Ovary (tissue), 7 donors: ENCODE measurements at regions not wholly inside any gene's neighbourhood (a gene's known extent, or its start where the extent isn't known, plus 50 kb on each side); places are given as distances from the start of the nearest gene placed in this dataset.

Source experiments
- DNase-seq, 5 donors: peaks; one replicate each; pipeline ENCODE4 v3.0.0-alpha.2; 2019 to 2020
- H3K27ac ChIP-seq, 2 donors: fragments of 200-600 bp; one replicate each; pipeline versions ENCODE4 v1.5.1 to v1.8.0; 2019 to 2022
- H3K27me3 ChIP-seq: fragments of 200-600 bp; one replicate; pipeline ENCODE4 v1.8.0; 2022
- H3K36me3 ChIP-seq: fragments of 200-600 bp; sonication (generic); one replicate; pipeline ENCODE4 v1.5.1; 2019
- H3K4me1 ChIP-seq: one replicate; pipeline ENCODE4 v1.8.1; 2013; ENCODE audit warnings: mild to moderate bottlenecking, moderate library complexity; ENCODE audit not compliant: insufficient read depth
- H3K4me3 ChIP-seq: fragments of 200-600 bp; sonication (generic); one replicate; pipeline ENCODE4 v1.5.1; 2017
- H3K9me3 ChIP-seq, 2 donors: fragments of 200-600 bp in 1 of 2; sonication (generic) in 1 of 2; one replicate each; pipeline versions ENCODE4 v1.5.1 to v1.8.1; 2013 to 2019; ENCODE audit warnings: mild to moderate bottlenecking in 1 of 2, moderate library complexity in 1 of 2
- CTCF ChIP-seq, 3 donors: fragments of 450-650 bp in 2 of 3; fragments of 200-600 bp in 1 of 3; IDR thresholded peaks; one replicate each; pipeline versions ENCODE4 v1.5.1 to v1.8.0; 2016 to 2022; ENCODE audit warnings: antibody characterized with exemption in 3 of 3, mild to moderate bottlenecking in 1 of 3
- EP300 ChIP-seq: sonication (generic); formaldehyde crosslinking; IDR thresholded peaks from one replicate; pipeline ENCODE4 v1.6.1; 2017; ENCODE audit warnings: antibody characterized with exemption
- POLR2A ChIP-seq: fragments of 450-650 bp; IDR thresholded peaks from one replicate; pipeline ENCODE4 v1.6.1; 2017; ENCODE audit warnings: antibody characterized with exemption, mild to moderate bottlenecking, moderate library complexity
- WGBS, 3 donors: extraction: QIAGEN DNeasy Blood & Tissue Kit in 1 of 3; methylation state at CpG; one replicate each; pipeline versions ENCODE4 v1.1.5 to v1.1.7; 2013 to 2017; 5-methylcytosine and 5-hydroxymethylcytosine counted together
- intact Hi-C, 4 donors: fragments of 100-400 bp; cut with DNase I; formaldehyde crosslinking; loops; one replicate each; pipeline versions ENCODE4 v1.11.0 to v1.15.1; 2022 to 2023
- donor health status: DM: no; HTN: no; CAD: no; lungs with moderate emphysema.
- donor health status: DM: no; HTN: no; CAD: no.
- donor health status: Bipolar disorder and iron deficiency.
- donor health status: DM: no; HTN: no; CAD: no.
- donor health status: DM: yes; HTN: yes; CAD: no.

- H3K9me3 ChIP-seq = no peaks in the 10 kb centered on the region
- H3K27me3 ChIP-seq = no peaks in the 10 kb centered on the region
- no peak overlapping the region for H3K27ac ChIP-seq
- TF ChIP-seq EP300 = no peak
- TF ChIP-seq POLR2A = no peak
- TF ChIP-seq CTCF (IDR thresholded peaks at IDR 0.05) = no peak
- no peak overlapping the region for H3K4me3 ChIP-seq
- no peak for DNase-seq
- intact Hi-C loops = no loop called here
- 60 to 66% (median 62%) methylated on average over 2 of the region's 2 CpGs for WGBS, 3 donors
- no peaks in the 10 kb centered on the region for H3K4me1 ChIP-seq
- no peaks in the 10 kb centered on the region for H3K36me3 ChIP-seq
Measured at GRCh38 chr14:98605043-98605442, 667.0 kb downstream of the BCL11B start.

GRCh38 chr14:98606041-98606640 is 665.9 kb downstream of the BCL11B start:
- no peaks in the 10 kb centered on the region for H3K36me3 ChIP-seq
- H3K4me3 ChIP-seq = no peak overlapping the region
- no peak for DNase-seq
- H3K4me1 ChIP-seq = no peaks in the 10 kb centered on the region
- no peak overlapping the region for H3K27ac ChIP-seq
- intact Hi-C loops = no loop called here
- no peaks in the 10 kb centered on the region for H3K27me3 ChIP-seq
- no peak for TF ChIP-seq CTCF (IDR thresholded peaks at IDR 0.05)
- TF ChIP-seq EP300 = no peak
- no peak for TF ChIP-seq POLR2A
- H3K9me3 ChIP-seq = no peaks in the 10 kb centered on the region
- WGBS, 3 donors = 49 to 74% (median 62%) methylated on average over 8 of the region's 8 CpGs

GRCh38 chr14:98606816-98607215 is 665.2 kb downstream of the BCL11B start:
- WGBS, 3 donors = 77 to 82% (median 80%) methylated on average over 4 of the region's 4 CpGs
- DNase-seq = no peak
- no peak overlapping the region for H3K4me3 ChIP-seq
- intact Hi-C loops = no loop called here
- H3K36me3 ChIP-seq = no peaks in the 10 kb centered on the region
- H3K4me1 ChIP-seq = no peaks in the 10 kb centered on the region
- H3K27me3 ChIP-seq = no peaks in the 10 kb centered on the region
- H3K27ac ChIP-seq = no peak overlapping the region
- no peaks in the 10 kb centered on the region for H3K9me3 ChIP-seq
- TF ChIP-seq POLR2A (no peak), EP300 (no peak), CTCF (IDR thresholded peaks at IDR 0.05) (no peak)

- H3K27me3 ChIP-seq = no peaks in the 10 kb centered on the region
- intact Hi-C loops = no loop called here
- no peaks in the 10 kb centered on the region for H3K4me1 ChIP-seq
- H3K9me3 ChIP-seq = no peaks in the 10 kb centered on the region
- WGBS, 3 donors = 48 to 71% (median 59%) methylated on average over 4 of the region's 4 CpGs
- no peak for DNase-seq
- H3K27ac ChIP-seq = no peak overlapping the region
- TF ChIP-seq POLR2A = no peak
- TF ChIP-seq EP300 = no peak
- no peak for TF ChIP-seq CTCF (IDR thresholded peaks at IDR 0.05)
- no peaks in the 10 kb centered on the region for H3K36me3 ChIP-seq
- H3K4me3 ChIP-seq = no peak overlapping the region
Measured at GRCh38 chr14:98607341-98607910, 664.6 kb downstream of the BCL11B start.
